CD4-positive, alpha-beta T cell treated with Interleukin-15 for 4 hours (primary cell): ENCODE measurements at regions not wholly inside any gene's neighbourhood (a gene's known extent, or its start where the extent isn't known, plus 50 kb on each side); places are given as distances from the start of the nearest gene placed in this dataset.
"Not testable (repeated sequence)": the region's sequence is repeated elsewhere in the genome, so short reads cannot be mapped to it uniquely, and the experiment has no call there.

ENCODE experiments used
- DNase-seq: peaks from one replicate; pipeline ENCODE4 v3.0.0-alpha.2; 2020; ENCODE audit warnings: low spot score

GRCh38 chr5:176140138-176140537 is 98.1 kb upstream of the SIMC1 start:
- DNase-seq = not testable (repeated sequence)

GRCh38 chr5:176144508-176144907 is 93.7 kb upstream of the SIMC1 start:
- no peak for DNase-seq

GRCh38 chr5:176149948-176150347 is 88.3 kb upstream of the SIMC1 start:
- DNase-seq = not testable (repeated sequence)

GRCh38 chr5:176151281-176151680 is 86.9 kb upstream of the SIMC1 start:
- no peak for DNase-seq

GRCh38 chr5:176152191-176152929 is 85.9 kb upstream of the SIMC1 start:
- no peak for DNase-seq

GRCh38 chr5:176152930-176153311 is 85.3 kb upstream of the SIMC1 start:
- no peak for DNase-seq

GRCh38 chr5:176153741-176154140 is 84.5 kb upstream of the SIMC1 start:
- DNase-seq = no peak

- DNase-seq = no peak
Observed at GRCh38 chr5:176154821-176155220, 83.4 kb upstream of the SIMC1 start.

GRCh38 chr5:176155922-176156359 is 82.3 kb upstream of the SIMC1 start:
- no peak for DNase-seq

- DNase-seq = no peak
Observed at GRCh38 chr5:176157656-176158055, 80.6 kb upstream of the SIMC1 start.

- no peak for DNase-seq
Observed at GRCh38 chr5:176161431-176161830, 76.8 kb upstream of the SIMC1 start.

- no peak for DNase-seq
Observed at GRCh38 chr5:176162198-176162597, 76.0 kb upstream of the SIMC1 start.

GRCh38 chr5:176162888-176163287 is 75.3 kb upstream of the SIMC1 start:
- no peak for DNase-seq

GRCh38 chr5:176166427-176166826 is 71.8 kb upstream of the SIMC1 start:
- DNase-seq = no peak

- DNase-seq = no peak
Observed at GRCh38 chr5:176167800-176168199, 70.4 kb upstream of the SIMC1 start.

GRCh38 chr5:176169393-176170063 is 68.7 kb upstream of the SIMC1 start:
- DNase-seq = no peak

- no peak for DNase-seq
Observed at GRCh38 chr5:176170084-176170483, 68.1 kb upstream of the SIMC1 start.

- DNase-seq = no peak
Observed at GRCh38 chr5:176171171-176171760, 67.0 kb upstream of the SIMC1 start.

GRCh38 chr5:176172246-176172645 is 66.0 kb upstream of the SIMC1 start:
- no peak for DNase-seq

GRCh38 chr5:176173647-176174046 is 64.6 kb upstream of the SIMC1 start:
- no peak for DNase-seq

GRCh38 chr5:176174345-176175025 is 63.7 kb upstream of the SIMC1 start:
- DNase-seq = no peak

GRCh38 chr5:176175101-176175852 is 62.9 kb upstream of the SIMC1 start:
- no peak for DNase-seq
